Keratinocyte (primary cell): ENCODE measurements at regions not wholly inside any gene's neighbourhood (a gene's known extent, or its start where the extent isn't known, plus 50 kb on each side); places are given as distances from the start of the nearest gene placed in this dataset.

Experiments used
- DNase-seq: peaks from one replicate; pipeline ENCODE4 v3.0.0-alpha.2; 2011; ENCODE audit warnings: low read depth, missing footprints, low spot score
- FAIRE-seq: peaks from 2 replicates; lab custom pipeline; 2011; peaks lifted over from hg19 to GRCh38; lab: Jason Lieb, UNC
- H2AFZ ChIP-seq: 2 replicates; pipeline ENCODE4 v1.6.0; 2012; ENCODE audit warnings: low read length, control low read depth, inconsistent platforms; ENCODE audit not compliant: control insufficient read depth
- H3K27ac ChIP-seq: 2 replicates; pipeline ENCODE4 v1.5.1; 2011; ENCODE audit warnings: low read length; ENCODE audit not compliant: control insufficient read depth, insufficient read depth
- H3K27me3 ChIP-seq: 3 replicates; pipeline ENCODE4 v1.6.0; 2011; ENCODE audit warnings: low read length; ENCODE audit not compliant: control insufficient read depth, insufficient read depth; ENCODE audit errors: extremely low read depth
- H3K36me3 ChIP-seq, 2 experiments: 2 replicates in 1 of 2; 3 replicates in 1 of 2; pipeline ENCODE4 v1.5.1; 2011; ENCODE audit warnings: low read length in 2 of 2, mild to moderate bottlenecking in 1 of 2; ENCODE audit not compliant: control insufficient read depth in 2 of 2, insufficient read depth in 2 of 2; ENCODE audit errors: extremely low read depth in 1 of 2
- H3K4me1 ChIP-seq: 3 replicates; pipeline ENCODE4 v1.5.1; 2011; ENCODE audit warnings: low read length; ENCODE audit not compliant: control insufficient read depth, insufficient read depth; ENCODE audit errors: extremely low read depth
- H3K4me2 ChIP-seq: 3 replicates; pipeline ENCODE4 v1.6.0; 2011; ENCODE audit warnings: low read depth, low read length; ENCODE audit not compliant: control insufficient read depth, insufficient read depth; ENCODE audit errors: extremely low read depth
- H3K4me3 ChIP-seq, 3 experiments: fragments of 200-600 bp in 1 of 3; sonication (generic) in 1 of 3; 2 replicates in 2 of 3; 3 replicates in 1 of 3; pipeline ENCODE4 v1.5.1; 2011 to 2016; ENCODE audit warnings: low read length in 3 of 3, mild to moderate bottlenecking in 3 of 3, control low read depth in 2 of 3, inconsistent platforms in 1 of 3, low read depth in 1 of 3, mixed read lengths in 1 of 3, mixed run types in 1 of 3, moderate library complexity in 1 of 3; ENCODE audit not compliant: control insufficient read depth in 2 of 3, insufficient read depth in 2 of 3; ENCODE audit errors: extremely low read depth in 1 of 3
- H3K79me2 ChIP-seq: 2 replicates; pipeline ENCODE4 v1.6.0; 2012; ENCODE audit warnings: low read length; ENCODE audit not compliant: control insufficient read depth, insufficient read depth
- H3K9ac ChIP-seq: 3 replicates; pipeline ENCODE4 v1.6.0; 2011; ENCODE audit warnings: low read length; ENCODE audit not compliant: control insufficient read depth, insufficient read depth; ENCODE audit errors: extremely low read depth
- H3K9me1 ChIP-seq: 3 replicates; pipeline ENCODE4 v1.6.0; 2011; ENCODE audit warnings: low read length; ENCODE audit not compliant: control insufficient read depth, insufficient read depth; ENCODE audit errors: extremely low read depth
- H3K9me3 ChIP-seq: 2 replicates; pipeline ENCODE4 v1.5.1; 2012; ENCODE audit warnings: low read depth, low read length; ENCODE audit not compliant: control insufficient read depth
- H4K20me1 ChIP-seq: 3 replicates; pipeline ENCODE4 v1.6.0; 2011; ENCODE audit warnings: low read length; ENCODE audit not compliant: control insufficient read depth, insufficient read depth; ENCODE audit errors: extremely low read depth
- CTCF ChIP-seq, 3 experiments: IDR thresholded peaks in 1 of 3; conservative IDR thresholded peaks in 1 of 3; optimal IDR thresholded peaks in 1 of 3; 2 replicates in 2 of 3; 3 replicates in 1 of 3; pipeline versions ENCODE3 to v1.5.1; 2011; ENCODE audit warnings: low read length in 3 of 3, mild to moderate bottlenecking in 3 of 3, moderate library complexity in 2 of 3, control low read depth in 1 of 3, inconsistent platforms in 1 of 3; ENCODE audit not compliant: insufficient read depth in 2 of 3; ENCODE audit errors: extremely low read depth in 1 of 3
- EZH2 ChIP-seq: IDR thresholded peaks from one replicate; pipeline ENCODE4 v1.6.1; 2012; ENCODE audit warnings: inconsistent platforms, mild to moderate bottlenecking, low read length, moderate library complexity
- dilution Hi-C: fragments of 300-500 bp; cut with MboI; formaldehyde crosslinking; loops from one replicate; pipeline ENCODE4 v1.7.0; 2020; ENCODE audit warnings: low sequenced_read_pairs; ENCODE audit not compliant: extremely low pct_ligation_motif_present

- no peaks in the 10 kb centered on the region for H3K79me2 ChIP-seq
- H3K27ac ChIP-seq, result no peak overlapping the region
- H3K9ac ChIP-seq, result no peak overlapping the region
- no peak overlapping the region for H3K4me2 ChIP-seq
- no peaks in the 10 kb centered on the region for H4K20me1 ChIP-seq
- dilution Hi-C loops, result no loop called here
- FAIRE-seq (no peak), DNase-seq (no peak)
- no peaks in the 10 kb centered on the region for H3K36me3 ChIP-seq
- no peaks in the 10 kb centered on the region for H3K4me1 ChIP-seq
- H3K27me3 ChIP-seq, result no peaks in the 10 kb centered on the region
- H3K9me3 ChIP-seq, result no peaks in the 10 kb centered on the region
- no peaks in the 10 kb centered on the region for H3K9me1 ChIP-seq
- no peak overlapping the region for H3K4me3 ChIP-seq
- no peak overlapping the region for H2AFZ ChIP-seq
- TF ChIP-seq EZH2 (no peak), CTCF (optimal IDR thresholded peaks at IDR 0.05 in 1 of 3, IDR thresholded peaks at IDR 0.05 in 1 of 3, conservative IDR thresholded peaks at IDR 0.05 in 1 of 3; ENCODE audit: extremely low read depth in 1 of 3, insufficient read depth in 2 of 3, low read length in 3 of 3) (no peak)
Observed at GRCh38 chr10:113301342-113301984, 251.4 kb upstream of the HABP2 start.

- dilution Hi-C loops, result no loop called here
- H3K9me1 ChIP-seq, result no peaks in the 10 kb centered on the region
Observed at GRCh38 chr10:113302062-113302461, 250.8 kb upstream of the HABP2 start.

More at GRCh38 chr10:113302062-113302461, 250.8 kb upstream of the HABP2 start:
- Histone ChIP-seq H3K4me3 (no peak overlapping the region), H3K9ac (no peak overlapping the region), H3K79me2 (no peaks in the 10 kb centered on the region), H3K4me1 (no peaks in the 10 kb centered on the region), H3K27me3 (no peaks in the 10 kb centered on the region), H3K27ac (no peak overlapping the region), H3K36me3 (no peaks in the 10 kb centered on the region), H3K4me2 (no peak overlapping the region), H2AFZ (no peak overlapping the region), H4K20me1 (no peaks in the 10 kb centered on the region), H3K9me3 (no peaks in the 10 kb centered on the region)
- DNase-seq, result no peak
- no peak for TF ChIP-seq CTCF (optimal IDR thresholded peaks at IDR 0.05 in 1 of 3, IDR thresholded peaks at IDR 0.05 in 1 of 3, conservative IDR thresholded peaks at IDR 0.05 in 1 of 3; ENCODE audit: extremely low read depth in 1 of 3, insufficient read depth in 2 of 3, low read length in 3 of 3)
- TF ChIP-seq EZH2, result no peak
- no peak for FAIRE-seq
